Neural progenitor cell (in vitro differentiated cells): ENCODE measurements at regions not wholly inside any gene's neighbourhood (a gene's known extent, or its start where the extent isn't known, plus 50 kb on each side); places are given as distances from the start of the nearest gene placed in this dataset.

ENCODE experiments used
- DNase-seq: peaks from one replicate; pipeline ENCODE4 v3.0.0-alpha.2; 2016; ENCODE audit warnings: low spot score
- H2AFZ ChIP-seq: fragments of 200-600 bp; sonication (generic); replicated peaks from 2 replicates; pipeline ENCODE4 v1.6.1; 2016; ENCODE audit warnings: antibody characterized with exemption
- H3F3A ChIP-seq: fragments of 200-600 bp; sonication (generic); 2 replicates; pipeline ENCODE4 v1.6.1; 2016; ENCODE audit warnings: antibody characterized with exemption, low read depth
- H3K27ac ChIP-seq: fragments of 200-600 bp; sonication (generic); 2 replicates; pipeline ENCODE4 v1.5.1; 2016; ENCODE audit warnings: mild to moderate bottlenecking
- H3K27me3 ChIP-seq: fragments of 200-600 bp; sonication (generic); 2 replicates; pipeline ENCODE4 v1.6.1; 2016; ENCODE audit warnings: mild to moderate bottlenecking, moderate library complexity
- H3K36me3 ChIP-seq: fragments of 200-600 bp; sonication (generic); 2 replicates; pipeline ENCODE4 v1.5.1; 2016
- H3K4me1 ChIP-seq: fragments of 200-600 bp; sonication (generic); 2 replicates; pipeline ENCODE4 v1.6.1; 2016; ENCODE audit warnings: mixed run types
- H3K4me2 ChIP-seq: fragments of 200-600 bp; sonication (generic); 2 replicates; pipeline ENCODE4 v1.6.1; 2016
- H3K4me3 ChIP-seq: fragments of 200-600 bp; sonication (generic); 2 replicates; pipeline ENCODE4 v1.5.1; 2016
- H3K79me2 ChIP-seq: fragments of 200-600 bp; sonication (generic); 2 replicates; pipeline ENCODE4 v1.6.1; 2016; ENCODE audit warnings: low read depth
- H3K9ac ChIP-seq: fragments of 200-600 bp; sonication (generic); 2 replicates; pipeline ENCODE4 v1.6.1; 2016
- H3K9me3 ChIP-seq: fragments of 200-600 bp; sonication (generic); 2 replicates; pipeline ENCODE4 v1.5.1; 2016; ENCODE audit warnings: low read depth
- H4K20me1 ChIP-seq: fragments of 200-600 bp; sonication (generic); 2 replicates; pipeline ENCODE4 v1.6.1; 2016; ENCODE audit warnings: low read depth
- H3K27ac Mint-ChIP-seq: 3 replicates; pipeline ENCODE4 v1.8.0; 2021; ENCODE audit warnings: mixed read lengths
- H3K27me3 Mint-ChIP-seq: 2 replicates; pipeline ENCODE4 v1.8.0; 2022; ENCODE audit warnings: low read depth, mild to moderate bottlenecking, inconsistent platforms, moderate library complexity, mixed read lengths; ENCODE audit not compliant: insufficient read depth
- H3K36me3 Mint-ChIP-seq: 3 replicates; pipeline ENCODE4 v1.8.0; 2021; ENCODE audit warnings: mixed read lengths
- H3K4me1 Mint-ChIP-seq: 3 replicates; pipeline ENCODE4 v1.8.0; 2021; ENCODE audit warnings: mixed read lengths
- H3K4me3 Mint-ChIP-seq: 3 replicates; pipeline ENCODE4 v1.8.0; 2021; ENCODE audit warnings: mild to moderate bottlenecking, moderate library complexity, mixed read lengths
- H3K9me3 Mint-ChIP-seq: 3 replicates; pipeline ENCODE4 v1.8.0; 2020; ENCODE audit warnings: mixed read lengths
- CTCF ChIP-seq: fragments of 200-600 bp; sonication (generic); IDR thresholded peaks from 2 replicates; pipeline ENCODE4 v1.5.1; 2017; ENCODE audit warnings: antibody characterized with exemption, mild to moderate bottlenecking
- EZH2 ChIP-seq: fragments of 200-600 bp; sonication (generic); IDR thresholded peaks from 2 replicates; pipeline ENCODE4 v1.6.1; 2017; ENCODE audit warnings: antibody characterized with exemption, mild to moderate bottlenecking, moderate library complexity
- EZH2phosphoT487 ChIP-seq: fragments of 200-600 bp; sonication (generic); IDR thresholded peaks from 2 replicates; pipeline ENCODE4 v1.6.1; 2017; ENCODE audit warnings: antibody characterized with exemption

- Histone ChIP-seq H3K36me3 (no peaks in the 10 kb centered on the region), H3K27ac (no peak overlapping the region), H3K27me3 (no peaks in the 10 kb centered on the region), H4K20me1 (no peaks in the 10 kb centered on the region), H2AFZ (no peak overlapping the region), H3F3A (peaks cover 11% of the 10 kb centered on the region), H3K9me3 (no peaks in the 10 kb centered on the region), H3K4me3 (no peak overlapping the region), H3K9ac (no peak overlapping the region), H3K4me2 (peak overlapping the region; percentile 50), H3K79me2 (no peaks in the 10 kb centered on the region), H3K4me1 (peaks cover 14% of the 10 kb centered on the region)
- Mint-ChIP-seq H3K4me3 (no peak overlapping the region), H3K36me3 (no peaks in the 10 kb centered on the region), H3K27ac (peak overlapping the region; percentile 31), H3K27me3 (no peaks in the 10 kb centered on the region), H3K4me1 (peaks cover 16% of the 10 kb centered on the region), H3K9me3 (no peaks in the 10 kb centered on the region)
- peak; percentile 8 for DNase-seq
- TF ChIP-seq EZH2 (no peak), EZH2phosphoT487 (no peak), CTCF (no peak)
These were observed 146.1 kb downstream of the MTX2 start for GRCh38 chr2:176415174-176415895.

GRCh38 chr2:176415937-176416499 is 146.8 kb downstream of the MTX2 start:
- Histone ChIP-seq H2AFZ (no peak overlapping the region), H3K4me3 (no peak overlapping the region), H3K9ac (no peak overlapping the region), H3K4me2 (peak overlapping the region; percentile 50), H3K36me3 (no peaks in the 10 kb centered on the region), H4K20me1 (no peaks in the 10 kb centered on the region), H3K27me3 (no peaks in the 10 kb centered on the region), H3K79me2 (no peaks in the 10 kb centered on the region), H3F3A (peaks cover 11% of the 10 kb centered on the region), H3K27ac (no peak overlapping the region), H3K4me1 (peaks cover 14% of the 10 kb centered on the region), H3K9me3 (no peaks in the 10 kb centered on the region)
- H3K4me1 Mint-ChIP-seq = peaks cover 16% of the 10 kb centered on the region
- H3K9me3 Mint-ChIP-seq = no peaks in the 10 kb centered on the region
- H3K27ac Mint-ChIP-seq = peak overlapping the region; percentile 8
- TF ChIP-seq CTCF (no peak), EZH2phosphoT487 (no peak), EZH2 (no peak)
- H3K27me3 Mint-ChIP-seq = no peaks in the 10 kb centered on the region
- H3K36me3 Mint-ChIP-seq = no peaks in the 10 kb centered on the region
- no peak overlapping the region for H3K4me3 Mint-ChIP-seq
- peak; percentile 70 for DNase-seq

- no peak for DNase-seq
- H3K4me3 Mint-ChIP-seq = no peak overlapping the region
- H3K9me3 Mint-ChIP-seq = no peaks in the 10 kb centered on the region
- no peaks in the 10 kb centered on the region for H3K36me3 Mint-ChIP-seq
- Histone ChIP-seq H3K4me1 (peaks cover 14% of the 10 kb centered on the region), H2AFZ (no peak overlapping the region), H3K4me3 (no peak overlapping the region), H3K27me3 (no peaks in the 10 kb centered on the region), H3K9ac (no peak overlapping the region), H3K27ac (no peak overlapping the region), H3K36me3 (no peaks in the 10 kb centered on the region), H4K20me1 (no peaks in the 10 kb centered on the region), H3K9me3 (no peaks in the 10 kb centered on the region), H3K4me2 (no peak overlapping the region), H3K79me2 (no peaks in the 10 kb centered on the region), H3F3A (peaks cover 11% of the 10 kb centered on the region)
- H3K4me1 Mint-ChIP-seq = peaks cover 16% of the 10 kb centered on the region
- H3K27me3 Mint-ChIP-seq = peaks cover 4% of the 10 kb centered on the region
- no peak overlapping the region for H3K27ac Mint-ChIP-seq
- no peak for TF ChIP-seq EZH2phosphoT487
- no peak for TF ChIP-seq CTCF
- no peak for TF ChIP-seq EZH2
These were observed 149.5 kb downstream of the MTX2 start for GRCh38 chr2:176418768-176419167.
